Ovary (tissue), 3 donors: ENCODE measurements at regions not wholly inside any gene's neighbourhood (a gene's known extent, or its start where the extent isn't known, plus 50 kb on each side); places are given as distances from the start of the nearest gene placed in this dataset.

ENCODE experiments used
- POLR2A ChIP-seq: fragments of 450-650 bp; IDR thresholded peaks from one replicate; pipeline ENCODE4 v1.6.1; 2017; ENCODE audit warnings: antibody characterized with exemption, mild to moderate bottlenecking, moderate library complexity
- TF ChIP-seq, protein P1 (sequence below), 3 donors: fragments of 450-650 bp in 2 of 3; fragments of 200-600 bp in 1 of 3; IDR thresholded peaks; one replicate each; pipeline versions ENCODE4 v1.5.1 to v1.8.0; 2016 to 2022; ENCODE audit warnings: antibody characterized with exemption in 3 of 3, mild to moderate bottlenecking in 1 of 3
- donor health status: DM: no; HTN: no; CAD: no.

DNA sequence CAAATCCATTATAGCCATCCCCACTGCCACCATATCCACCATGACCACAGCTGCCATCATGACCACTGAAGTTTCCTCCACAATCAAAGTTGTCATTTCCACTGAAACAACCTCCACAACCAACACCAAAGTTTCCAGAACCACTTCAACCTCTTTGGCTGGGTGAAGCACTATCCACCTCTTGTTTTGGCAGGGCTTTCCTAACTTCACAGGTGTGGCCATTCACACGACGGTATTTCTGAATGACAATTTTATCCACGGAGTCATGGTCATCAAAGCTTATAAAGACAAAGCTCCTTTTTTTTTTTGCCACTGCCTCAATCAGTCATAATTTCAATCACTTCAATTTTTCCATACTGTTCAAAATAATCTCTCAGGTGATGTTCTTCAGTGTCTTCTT lies 89.8 kb upstream of the UGP2 start:
- TF ChIP-seq, protein P1, sequence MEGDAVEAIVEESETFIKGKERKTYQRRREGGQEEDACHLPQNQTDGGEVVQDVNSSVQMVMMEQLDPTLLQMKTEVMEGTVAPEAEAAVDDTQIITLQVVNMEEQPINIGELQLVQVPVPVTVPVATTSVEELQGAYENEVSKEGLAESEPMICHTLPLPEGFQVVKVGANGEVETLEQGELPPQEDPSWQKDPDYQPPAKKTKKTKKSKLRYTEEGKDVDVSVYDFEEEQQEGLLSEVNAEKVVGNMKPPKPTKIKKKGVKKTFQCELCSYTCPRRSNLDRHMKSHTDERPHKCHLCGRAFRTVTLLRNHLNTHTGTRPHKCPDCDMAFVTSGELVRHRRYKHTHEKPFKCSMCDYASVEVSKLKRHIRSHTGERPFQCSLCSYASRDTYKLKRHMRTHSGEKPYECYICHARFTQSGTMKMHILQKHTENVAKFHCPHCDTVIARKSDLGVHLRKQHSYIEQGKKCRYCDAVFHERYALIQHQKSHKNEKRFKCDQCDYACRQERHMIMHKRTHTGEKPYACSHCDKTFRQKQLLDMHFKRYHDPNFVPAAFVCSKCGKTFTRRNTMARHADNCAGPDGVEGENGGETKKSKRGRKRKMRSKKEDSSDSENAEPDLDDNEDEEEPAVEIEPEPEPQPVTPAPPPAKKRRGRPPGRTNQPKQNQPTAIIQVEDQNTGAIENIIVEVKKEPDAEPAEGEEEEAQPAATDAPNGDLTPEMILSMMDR (IDR thresholded peaks at IDR 0.05): no peak
- TF ChIP-seq POLR2A: no peak
